ENCODE measurements at regions not wholly inside any gene's neighbourhood (a gene's known extent, or its start where the extent isn't known, plus 50 kb on each side); places are given as distances from the start of the nearest gene placed in this dataset.

DNA sequence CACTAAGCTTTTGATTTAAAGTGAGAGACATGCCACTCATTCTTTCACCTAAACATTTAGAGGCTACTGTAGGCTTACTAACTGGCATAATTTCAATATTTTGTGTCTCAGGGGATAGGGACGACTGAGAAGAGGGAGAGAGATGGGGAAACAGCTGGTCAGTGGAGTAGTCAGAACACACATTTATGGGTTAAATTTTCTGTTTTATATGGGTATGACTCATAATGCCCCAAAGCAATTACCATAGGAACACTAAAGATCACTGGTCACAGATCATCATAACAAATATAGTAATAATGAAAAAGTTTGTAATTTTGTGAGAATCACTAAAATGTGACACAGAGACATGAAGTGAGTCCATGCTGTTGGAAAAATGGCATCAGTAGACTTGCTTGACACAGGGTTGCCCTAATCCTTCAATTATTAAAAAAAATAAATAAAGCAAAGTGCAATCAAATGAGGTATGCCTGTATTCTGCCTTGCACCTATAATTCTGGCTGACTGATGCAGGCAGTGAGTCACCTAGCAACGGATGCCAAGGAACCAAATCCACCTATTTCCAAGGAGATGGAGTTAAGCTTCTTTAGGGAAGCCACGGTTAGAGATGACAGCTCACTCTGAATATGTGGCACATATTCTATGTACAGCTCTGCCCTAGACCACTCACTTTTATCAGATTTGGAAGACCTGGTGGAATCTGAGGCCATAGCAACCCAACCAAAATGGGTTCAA lies 166.1 kb downstream of the MARCHF11 start:
- no peak for DNase-seq

DNA sequence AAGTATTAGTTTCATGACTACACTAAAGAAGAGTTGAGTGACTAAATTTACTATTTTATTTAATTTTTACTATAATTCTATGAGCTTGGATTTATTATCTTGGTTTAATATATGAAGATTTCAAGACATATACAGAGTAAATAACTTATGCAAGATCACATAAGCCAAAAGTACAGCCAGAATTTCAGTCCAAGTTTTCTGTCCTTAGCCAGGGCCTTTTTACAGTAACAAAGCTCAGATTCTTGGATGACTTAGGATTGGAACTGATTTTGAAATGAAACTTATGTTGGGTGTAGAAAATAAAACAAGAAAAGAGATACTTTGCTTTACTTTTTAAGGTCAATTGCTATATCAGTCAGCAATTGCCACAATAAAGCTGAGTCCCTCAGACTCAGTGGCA lies 170.3 kb downstream of the MARCHF11 start:
- no peak for DNase-seq

DNA sequence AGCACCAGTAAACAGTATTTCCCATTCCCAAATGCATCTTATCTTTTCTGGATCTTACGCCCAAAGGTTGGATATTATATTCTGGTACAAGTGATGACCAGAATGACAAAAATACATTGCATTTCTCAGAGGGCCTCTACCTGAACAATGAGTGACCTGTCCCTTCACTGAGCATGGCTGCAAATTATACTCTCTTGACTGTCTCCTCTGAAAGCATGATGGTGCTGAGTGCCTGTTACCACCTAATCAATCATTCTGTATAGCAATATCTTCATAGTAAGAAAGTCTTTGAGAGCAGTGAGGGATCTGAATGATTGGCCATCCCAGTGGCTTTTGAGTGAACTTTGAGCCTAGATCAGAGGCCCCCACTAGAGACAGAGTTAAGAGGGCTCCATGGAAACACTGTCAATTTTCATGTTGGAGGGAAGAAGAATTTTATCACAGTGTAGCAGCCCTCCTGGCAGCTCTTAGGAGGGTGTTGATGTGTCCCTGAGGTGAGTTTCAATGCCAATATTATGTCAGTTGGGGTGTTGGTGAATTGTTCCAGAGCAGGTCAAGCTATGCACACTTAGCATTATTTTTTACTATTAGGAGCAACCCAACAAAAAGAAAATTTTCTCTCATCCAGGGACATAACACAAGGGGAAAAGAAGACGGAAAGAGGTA lies 171.7 kb downstream of the MARCHF11 start:
- no peak for DNase-seq

DNA sequence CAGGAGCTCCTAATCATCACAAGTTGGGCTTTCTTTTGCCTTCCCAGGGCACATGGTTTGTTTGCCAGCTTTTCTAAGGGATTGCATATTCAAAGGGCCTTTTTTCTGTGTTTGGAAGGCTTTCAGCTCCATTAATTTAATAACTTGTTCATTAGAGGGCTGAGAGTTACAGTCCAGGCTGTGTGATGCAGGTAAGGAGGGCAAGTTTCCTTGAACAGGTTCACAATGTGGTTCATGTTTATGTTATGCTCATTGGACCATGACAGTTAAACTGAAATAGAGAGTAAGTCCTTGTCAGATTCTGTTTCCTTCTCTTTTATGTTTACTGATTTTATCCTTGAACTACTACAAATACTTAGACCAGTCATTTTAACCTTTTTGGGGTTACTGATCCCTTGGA lies 174.4 kb downstream of the MARCHF11 start:
- DNase-seq, result no peak

DNA sequence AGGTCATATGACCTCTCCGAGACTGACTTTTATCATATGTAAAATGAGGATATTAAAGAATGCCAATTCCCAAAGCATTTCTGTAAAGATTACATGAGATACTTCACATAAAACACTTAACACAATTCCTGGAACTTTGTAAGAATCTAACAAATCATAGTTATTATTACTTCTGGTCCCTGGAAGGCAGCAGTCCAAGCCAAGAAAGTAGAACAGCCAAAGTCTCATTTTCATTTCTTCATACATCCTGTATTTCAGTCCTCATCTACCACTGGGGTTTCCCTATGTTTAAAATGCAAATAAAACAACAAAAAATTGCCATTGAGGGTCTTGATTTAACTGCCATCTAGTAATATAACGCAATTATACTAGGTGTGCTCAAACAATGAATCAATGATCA lies 179.5 kb downstream of the MARCHF11 start:
- no peak for DNase-seq

DNA sequence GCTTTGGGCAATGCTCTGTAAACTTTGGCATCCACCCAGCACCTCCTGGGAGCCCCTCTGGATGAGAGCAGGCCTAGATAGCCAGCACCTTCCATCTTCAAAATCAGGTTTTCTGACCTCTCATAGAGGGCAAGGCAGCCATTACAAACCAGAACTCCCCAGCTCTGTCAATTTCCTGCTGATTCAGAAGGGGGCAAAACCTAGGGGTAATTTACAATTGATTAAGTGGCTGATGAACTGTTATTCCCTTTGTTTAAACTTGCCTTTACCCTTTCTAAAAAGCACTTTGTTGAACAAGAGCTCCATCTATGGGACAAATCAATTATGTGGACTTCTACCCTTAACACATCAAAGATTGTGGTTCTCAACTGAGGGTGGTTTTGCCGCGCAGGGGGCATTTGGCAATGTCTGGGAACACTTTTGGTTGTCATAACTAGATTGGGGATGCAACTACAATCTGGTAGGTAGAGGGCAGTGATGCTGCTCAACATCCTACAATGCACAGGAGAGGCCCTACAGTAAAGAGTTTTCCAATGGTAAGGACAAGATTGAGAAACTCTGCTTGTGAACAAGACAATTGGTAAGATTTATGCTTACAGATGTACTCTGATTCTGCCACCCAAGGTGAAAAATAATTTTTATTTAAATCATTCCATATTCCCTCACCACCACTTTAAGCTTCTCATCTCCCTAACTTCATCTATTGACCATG lies 184.1 kb downstream of the MARCHF11 start:
- peak; percentile 1 for DNase-seq

DNA sequence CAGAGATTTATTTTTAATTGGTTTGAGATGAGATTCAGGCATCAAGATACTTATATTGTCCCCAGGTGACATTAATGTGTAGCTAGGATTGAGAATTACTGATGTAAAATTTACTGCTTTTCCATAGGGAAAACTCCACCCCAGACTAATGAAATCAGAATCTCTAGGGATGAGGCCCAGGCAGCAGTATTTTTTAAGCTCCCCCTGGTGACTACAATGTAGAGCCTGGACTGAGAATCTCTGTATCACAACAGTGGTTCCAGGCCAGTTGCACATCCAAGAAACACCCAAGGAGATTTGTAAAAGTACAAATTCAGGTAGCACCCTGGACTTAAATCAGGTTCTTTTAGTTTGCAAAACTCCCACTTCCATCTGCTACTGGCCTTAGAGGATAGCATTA lies 185.7 kb downstream of the MARCHF11 start:
- no peak for DNase-seq

DNA sequence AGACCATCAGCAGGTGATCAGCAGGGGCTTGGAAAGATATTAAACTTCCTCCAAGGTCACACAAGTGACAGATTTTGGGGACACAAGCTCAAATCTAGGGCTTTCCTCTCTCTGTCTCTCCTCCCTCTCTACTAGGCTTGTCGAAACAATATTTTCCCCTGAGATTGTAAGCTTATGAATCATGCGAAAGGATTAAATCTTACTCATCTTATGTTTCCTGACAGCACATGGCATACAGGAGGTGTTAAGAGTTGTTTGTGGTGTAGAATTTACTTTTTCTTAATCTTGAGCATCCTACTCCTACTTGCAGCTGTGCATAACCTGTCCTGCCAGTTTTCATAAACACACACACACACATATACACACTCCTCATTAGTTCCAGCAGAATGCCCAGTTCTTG lies 186.3 kb downstream of the MARCHF11 start:
- DNase-seq, result no peak

DNA sequence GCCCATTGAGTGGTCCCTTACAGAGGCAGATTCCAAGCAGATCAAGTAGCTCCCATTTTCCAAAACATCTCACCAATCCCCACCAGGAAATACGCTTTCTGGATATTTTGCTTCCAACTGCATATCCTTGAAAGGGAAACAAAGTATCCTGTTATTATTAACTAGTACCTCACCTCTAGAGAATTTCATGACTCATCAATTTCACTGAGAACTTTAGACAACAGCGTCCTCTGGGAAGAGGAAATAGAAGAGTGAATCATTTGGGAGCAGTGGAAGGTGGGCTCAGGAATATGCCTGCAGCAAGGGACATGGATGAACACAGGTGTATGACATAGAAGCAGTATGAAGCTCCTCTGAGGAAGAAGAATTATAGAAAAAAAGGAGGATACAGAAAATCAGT lies 186.7 kb downstream of the MARCHF11 start:
- no peak for DNase-seq

DNA sequence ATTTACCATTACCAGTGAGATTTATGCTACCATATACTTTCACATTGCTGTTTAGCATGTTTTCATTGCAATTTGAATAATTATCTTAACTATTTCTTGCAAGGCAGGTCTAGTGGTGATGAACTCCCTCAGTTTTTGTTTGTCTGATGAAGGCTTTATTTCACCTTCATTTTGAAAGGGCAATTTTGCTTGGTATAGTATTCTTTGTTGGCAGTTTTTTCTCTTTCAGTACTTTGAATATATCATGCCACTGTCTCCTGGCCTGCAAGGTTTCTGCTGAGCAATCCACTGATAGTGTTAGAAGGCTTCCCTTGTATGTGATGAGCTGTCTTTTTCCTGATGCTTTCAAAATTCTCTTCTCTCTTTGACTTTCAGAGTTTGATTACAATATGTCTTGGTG lies 188.0 kb downstream of the MARCHF11 start:
- DNase-seq, result no peak

Measured in activated CD4-positive, alpha-beta T cell treated with anti-CD3 and anti-CD28 coated beads, Interleukin-10, Interleukin-2, amounts not matched to agents 100 ng/mL and 50 ng/mL, durations not matched to agents 16 hours and 8 hours (primary cell).